ENCODE measurements at regions not wholly inside any gene's neighbourhood (a gene's known extent, or its start where the extent isn't known, plus 50 kb on each side); places are given as distances from the start of the nearest gene placed in this dataset.

DNA sequence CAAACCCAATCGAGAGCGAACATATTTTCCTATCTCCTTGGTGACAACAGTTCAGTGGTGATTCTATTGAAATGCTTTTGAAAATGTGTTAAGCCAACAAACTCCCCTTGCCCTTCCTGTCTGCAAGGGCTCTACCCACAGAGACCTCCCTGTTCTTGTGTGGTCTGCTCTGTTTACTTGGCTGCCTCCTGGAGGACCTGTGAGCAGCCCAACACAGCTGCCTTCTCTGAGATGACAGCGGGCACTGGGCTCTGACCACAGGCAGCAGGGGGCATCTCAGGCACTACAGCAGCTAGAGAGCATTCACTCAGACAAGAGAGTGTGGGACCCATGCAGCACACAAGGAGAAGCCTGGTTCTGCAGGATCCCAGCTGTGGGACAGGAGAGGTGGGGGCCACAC, 416.4 kb downstream of the TCERG1L start:
- TF ChIP-seq CTCF (IDR thresholded peaks at IDR 0.05; ENCODE audit: extremely low read depth, insufficient read depth, missing control alignments) = no peak
- in situ Hi-C loops (cut with MboI; ENCODE audit: low pct_unique_long_range_greater_than_20kb, low sequenced_read_pairs, unreplicated experiment) = no loop called here
- DNase-seq (ENCODE audit: low spot score) = no peak

GRCh38 chr10:130897815-130898214, 413.7 kb downstream of the TCERG1L start:
- DNase-seq (ENCODE audit: low spot score) = no peak
- no peak for TF ChIP-seq CTCF (IDR thresholded peaks at IDR 0.05; ENCODE audit: extremely low read depth, insufficient read depth, missing control alignments)
- in situ Hi-C loops (cut with MboI; ENCODE audit: low pct_unique_long_range_greater_than_20kb, low sequenced_read_pairs, unreplicated experiment) = no loop called here

DNA sequence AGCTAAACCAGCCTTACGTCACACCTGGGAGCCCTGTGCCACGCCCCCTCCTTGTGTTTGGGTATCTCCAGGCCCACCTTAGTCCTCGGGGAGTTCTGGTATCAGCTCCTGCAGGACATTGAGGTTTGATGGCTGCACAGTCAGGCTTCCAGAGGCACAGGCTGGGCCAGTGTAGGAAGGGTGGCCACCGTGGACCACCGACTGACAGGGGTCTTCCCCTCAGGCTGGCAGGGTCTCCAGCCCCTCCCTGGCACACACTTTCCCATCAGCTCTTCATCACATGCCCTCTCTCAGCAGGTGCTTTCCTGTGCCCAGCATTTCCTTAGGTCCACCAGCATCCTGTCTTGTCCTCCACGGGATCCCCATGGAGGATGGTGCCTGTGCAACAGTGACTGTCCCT, 413.1 kb downstream of the TCERG1L start:
- no peak for TF ChIP-seq CTCF (IDR thresholded peaks at IDR 0.05; ENCODE audit: extremely low read depth, insufficient read depth, missing control alignments)
- no peak for DNase-seq (ENCODE audit: low spot score)
- in situ Hi-C loops (cut with MboI; ENCODE audit: low pct_unique_long_range_greater_than_20kb, low sequenced_read_pairs, unreplicated experiment) = no loop called here

GRCh38 chr10:130899856-130900255, 411.7 kb downstream of the TCERG1L start:
- TF ChIP-seq CTCF (IDR thresholded peaks at IDR 0.05; ENCODE audit: extremely low read depth, insufficient read depth, missing control alignments) = no peak
- no peak for DNase-seq (ENCODE audit: low spot score)
- in situ Hi-C loops (cut with MboI; ENCODE audit: low pct_unique_long_range_greater_than_20kb, low sequenced_read_pairs, unreplicated experiment) = no loop called here

DNA sequence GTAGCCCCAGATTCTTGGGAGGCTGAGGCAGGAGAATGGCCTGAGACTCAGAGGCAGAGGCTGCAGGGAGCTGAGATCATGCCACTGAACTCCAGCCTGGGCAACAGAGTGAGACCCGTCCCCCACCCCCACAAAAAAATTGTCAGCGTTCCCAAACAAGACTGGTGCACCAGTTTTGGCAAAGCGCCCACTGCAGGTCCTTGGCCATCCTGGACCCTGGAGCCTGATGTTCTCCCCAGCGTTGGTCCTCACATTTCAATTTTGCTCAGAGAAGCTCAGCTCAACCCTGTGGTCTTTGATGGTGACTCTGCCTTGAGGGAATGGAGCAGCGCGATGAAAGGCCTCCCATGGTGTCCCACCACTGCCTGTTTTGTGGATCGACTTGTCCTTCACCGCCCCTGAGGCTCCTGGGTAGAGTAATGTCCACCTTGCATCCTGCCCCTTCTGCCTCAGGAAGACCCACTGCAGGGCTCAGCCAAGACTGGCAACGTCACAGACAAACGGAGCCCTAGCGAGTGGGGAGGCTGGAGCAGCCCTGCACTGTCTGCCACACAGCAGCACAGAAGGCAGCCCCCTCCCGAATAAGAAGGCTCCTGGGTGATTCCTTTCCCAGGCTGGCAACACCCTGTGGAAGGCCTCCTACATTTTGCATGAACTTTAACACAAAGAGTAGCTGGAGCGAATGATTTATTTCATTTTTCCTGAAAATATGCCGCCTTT, 410.9 kb downstream of the TCERG1L start:
- no peak for DNase-seq (ENCODE audit: low spot score)
- in situ Hi-C loops (cut with MboI; ENCODE audit: low pct_unique_long_range_greater_than_20kb, low sequenced_read_pairs, unreplicated experiment) = no loop called here
- no peak for TF ChIP-seq CTCF (IDR thresholded peaks at IDR 0.05; ENCODE audit: extremely low read depth, insufficient read depth, missing control alignments)

DNA sequence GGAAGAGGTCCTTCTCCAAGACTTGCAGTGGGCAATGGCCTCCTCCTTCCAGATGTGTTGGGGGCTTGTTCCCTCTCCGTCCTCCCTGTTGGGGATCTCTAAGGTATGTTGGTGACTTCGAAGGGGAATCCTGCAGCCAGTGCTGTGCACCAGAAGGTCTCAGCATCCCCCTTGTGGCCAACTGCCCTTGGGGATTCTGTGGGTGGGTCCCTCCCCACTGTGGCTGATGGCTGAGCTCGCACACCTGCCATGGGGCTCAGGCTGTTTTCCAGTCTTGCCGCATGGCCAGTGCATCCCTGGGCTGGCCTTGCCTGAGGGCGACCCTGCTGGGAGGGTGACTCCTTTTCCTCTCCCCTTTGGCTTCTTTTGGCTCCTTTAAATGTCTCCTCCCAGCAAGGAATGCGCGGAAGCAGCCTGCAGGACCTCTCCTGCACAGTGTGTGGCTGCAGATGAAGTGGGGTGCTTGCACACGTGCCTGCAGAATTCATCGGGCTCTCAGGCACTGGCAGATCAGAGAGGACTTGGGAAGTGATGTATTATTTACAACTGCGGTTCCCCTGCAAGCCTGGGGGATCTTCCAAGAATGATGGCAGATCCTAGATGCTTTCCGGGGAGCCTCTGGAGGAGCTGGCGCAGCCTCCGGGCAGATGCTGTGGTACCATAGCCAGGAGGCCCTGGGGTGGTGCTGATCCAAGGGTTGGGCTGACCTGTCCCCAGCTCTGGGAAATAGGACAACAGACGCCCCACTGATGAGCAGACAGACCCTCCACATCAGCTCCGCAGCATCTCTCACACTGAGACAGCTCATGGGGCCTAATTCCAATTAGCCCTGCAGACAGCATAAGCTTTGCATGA, 410.0 kb downstream of the TCERG1L start:
- no peak for TF ChIP-seq CTCF (IDR thresholded peaks at IDR 0.05; ENCODE audit: extremely low read depth, insufficient read depth, missing control alignments)
- no peak for DNase-seq (ENCODE audit: low spot score)
- in situ Hi-C loops (cut with MboI; ENCODE audit: low pct_unique_long_range_greater_than_20kb, low sequenced_read_pairs, unreplicated experiment) = no loop called here
